ENCODE measurements at regions not wholly inside any gene's neighbourhood (a gene's known extent, or its start where the extent isn't known, plus 50 kb on each side); places are given as distances from the start of the nearest gene placed in this dataset.

GRCh38 chr10:101295261-101295660 lies 58.7 kb upstream of the BTRC start:
- Histone ChIP-seq H3K36me3 (ENCODE audit: control insufficient read depth, insufficient read depth, low read length) (no peaks in the 10 kb centered on the region), H3K27ac (no peak overlapping the region), H3K9me3 (ENCODE audit: control insufficient read depth, low read length) (no peaks in the 10 kb centered on the region), H3K4me3 (ENCODE audit: low read depth, low read length) (no peak overlapping the region), H3K4me2 (ENCODE audit: low read length) (no peak overlapping the region), H3K79me2 (no peaks in the 10 kb centered on the region), H2AFZ (no peak overlapping the region), H3K9ac (no peak overlapping the region), H3K4me1 (peaks cover 3% of the 10 kb centered on the region), H3K27me3 (ENCODE audit: control insufficient read depth, insufficient read depth, low read length) (peaks cover 4% of the 10 kb centered on the region)
- no peak for TF ChIP-seq CTCF (IDR thresholded peaks at IDR 0.05)

- H3K4me3 ChIP-seq (ENCODE audit: low read depth, low read length): no peak overlapping the region
- no peak overlapping the region for H3K9ac ChIP-seq
- no peak overlapping the region for H2AFZ ChIP-seq
- no peaks in the 10 kb centered on the region for H3K79me2 ChIP-seq
- H3K4me1 ChIP-seq: no peaks in the 10 kb centered on the region
- H3K27ac ChIP-seq: no peak overlapping the region
- H3K9me3 ChIP-seq (ENCODE audit: control insufficient read depth, low read length): no peaks in the 10 kb centered on the region
- no peak overlapping the region for H3K4me2 ChIP-seq (ENCODE audit: low read length)
- peak; percentile 85 for TF ChIP-seq CTCF (IDR thresholded peaks at IDR 0.05)
- H3K36me3 ChIP-seq (ENCODE audit: control insufficient read depth, insufficient read depth, low read length): no peaks in the 10 kb centered on the region
- no peaks in the 10 kb centered on the region for H3K27me3 ChIP-seq (ENCODE audit: control insufficient read depth, insufficient read depth, low read length)
Measured at GRCh38 chr10:101297901-101298486, 56.0 kb upstream of the BTRC start.

GRCh38 chr10:101299211-101299610 lies 54.8 kb upstream of the BTRC start:
- H3K4me3 ChIP-seq (ENCODE audit: low read depth, low read length): no peak overlapping the region
- H3K79me2 ChIP-seq: no peaks in the 10 kb centered on the region
- H3K36me3 ChIP-seq (ENCODE audit: control insufficient read depth, insufficient read depth, low read length): no peaks in the 10 kb centered on the region
- H2AFZ ChIP-seq: no peak overlapping the region
- no peak overlapping the region for H3K9ac ChIP-seq
- no peak for TF ChIP-seq CTCF (IDR thresholded peaks at IDR 0.05)
- no peak overlapping the region for H3K27ac ChIP-seq
- H3K9me3 ChIP-seq (ENCODE audit: control insufficient read depth, low read length): no peaks in the 10 kb centered on the region
- H3K4me1 ChIP-seq: no peaks in the 10 kb centered on the region
- H3K4me2 ChIP-seq (ENCODE audit: low read length): no peak overlapping the region
- H3K27me3 ChIP-seq (ENCODE audit: control insufficient read depth, insufficient read depth, low read length): no peaks in the 10 kb centered on the region

GRCh38 chr10:101301111-101301731 lies 52.7 kb upstream of the BTRC start:
- TF ChIP-seq CTCF (IDR thresholded peaks at IDR 0.05): peak; percentile 62
- Histone ChIP-seq H3K27ac (no peak overlapping the region), H3K27me3 (ENCODE audit: control insufficient read depth, insufficient read depth, low read length) (no peaks in the 10 kb centered on the region), H3K36me3 (ENCODE audit: control insufficient read depth, insufficient read depth, low read length) (no peaks in the 10 kb centered on the region), H3K79me2 (no peaks in the 10 kb centered on the region), H3K4me3 (ENCODE audit: low read depth, low read length) (no peak overlapping the region), H3K4me1 (no peaks in the 10 kb centered on the region), H3K9ac (no peak overlapping the region), H2AFZ (no peak overlapping the region), H3K9me3 (ENCODE audit: control insufficient read depth, low read length) (no peaks in the 10 kb centered on the region), H3K4me2 (ENCODE audit: low read length) (no peak overlapping the region)

All from parathyroid adenoma (tissue), 2 donors.